NCI-H524 (cell line): ENCODE measurements at regions not wholly inside any gene's neighbourhood (a gene's known extent, or its start where the extent isn't known, plus 50 kb on each side); places are given as distances from the start of the nearest gene placed in this dataset.
A peak's percentile ranks its signal among the peaks of the same experiment; 100 is the strongest.

ENCODE experiments used
- DNase-seq, 2 experiments: peaks; one replicate each; lab custom pipeline; 2025; lab: John Stamatoyannopoulos, UW

GRCh38 chr3:117660941-117661817 lies 951.6 kb downstream of the TUSC7 start:
- no peak for DNase-seq

- DNase-seq, result no peak
These were observed 952.2 kb downstream of the TUSC7 start for GRCh38 chr3:117661818-117662095.

GRCh38 chr3:117665296-117665695 lies 955.7 kb downstream of the TUSC7 start:
- peak in 1 of 2 experiments; percentile 4 for DNase-seq

- DNase-seq, result peak; percentile 35 to 72
These were observed 956.7 kb downstream of the TUSC7 start for GRCh38 chr3:117666325-117666724.

- DNase-seq, result peak in 1 of 2 experiments; percentile 62
These were observed 957.2 kb downstream of the TUSC7 start for GRCh38 chr3:117666812-117667211.

- DNase-seq, result no peak
These were observed 960.2 kb downstream of the TUSC7 start for GRCh38 chr3:117669774-117670173.

- peak; percentile 5 to 61 for DNase-seq
These were observed 962.2 kb downstream of the TUSC7 start for GRCh38 chr3:117671722-117672318.

GRCh38 chr3:117674321-117674720 lies 964.7 kb downstream of the TUSC7 start:
- no peak for DNase-seq

- no peak for DNase-seq
These were observed 972.0 kb downstream of the TUSC7 start for GRCh38 chr3:117681619-117682018.

GRCh38 chr3:117687096-117687495 lies 977.5 kb downstream of the TUSC7 start:
- no peak for DNase-seq

GRCh38 chr3:117688583-117688982 lies 979.0 kb downstream of the TUSC7 start:
- peak; percentile 60 to 90 for DNase-seq

GRCh38 chr3:117691526-117691925 lies 981.9 kb downstream of the TUSC7 start:
- DNase-seq, result no peak

GRCh38 chr3:117692416-117692995 lies 982.9 kb downstream of the TUSC7 start:
- DNase-seq, result no peak

GRCh38 chr3:117695321-117695720 lies 985.7 kb downstream of the TUSC7 start:
- no peak for DNase-seq

- DNase-seq, result no peak
These were observed 986.5 kb downstream of the TUSC7 start for GRCh38 chr3:117695871-117696645.

GRCh38 chr3:117696851-117697407 lies 987.4 kb downstream of the TUSC7 start:
- DNase-seq, result no peak

GRCh38 chr3:117699058-117699457 lies 989.5 kb downstream of the TUSC7 start:
- no peak for DNase-seq

- no peak for DNase-seq
These were observed 991.2 kb downstream of the TUSC7 start for GRCh38 chr3:117700573-117701360.

- no peak for DNase-seq
These were observed 995.4 kb downstream of the TUSC7 start for GRCh38 chr3:117705011-117705410.

GRCh38 chr3:117706037-117706436 lies 996.5 kb downstream of the TUSC7 start:
- DNase-seq, result no peak

- no peak for DNase-seq
These were observed 997.2 kb downstream of the TUSC7 start for GRCh38 chr3:117706756-117707155.
